ENCODE measurements at regions not wholly inside any gene's neighbourhood (a gene's known extent, or its start where the extent isn't known, plus 50 kb on each side); places are given as distances from the start of the nearest gene placed in this dataset.

GRCh38 chr5:105821800-105822199, 1848.9 kb downstream of the EFNA5 start:
- no peak overlapping the region for H3K4me3 ChIP-seq (ENCODE audit: low read length)
- no peaks in the 10 kb centered on the region for H4K20me1 ChIP-seq (ENCODE audit: insufficient read depth, low read length)
- H3K36me3 ChIP-seq (replicated peaks; ENCODE audit: low read depth, low read length): no peaks in the 10 kb centered on the region
- no peaks in the 10 kb centered on the region for H3K4me1 ChIP-seq (ENCODE audit: low read length)
- no peak overlapping the region for H3K27ac ChIP-seq (ENCODE audit: low read length)
- no peaks in the 10 kb centered on the region for H3K79me2 ChIP-seq (ENCODE audit: low read length)
- no peak overlapping the region for H3K4me2 ChIP-seq (ENCODE audit: low read length)
- TF ChIP-seq CTCF (IDR thresholded peaks at IDR 0.05; ENCODE audit: low read depth, low read length) (no peak), EZH2phosphoT487 (IDR thresholded peaks at IDR 0.05; ENCODE audit: low read depth) (no peak)
- H3K9ac ChIP-seq (ENCODE audit: low read length): no peak overlapping the region
- H3K27me3 ChIP-seq (ENCODE audit: low read depth, low read length): no peaks in the 10 kb centered on the region
- no peaks in the 10 kb centered on the region for H3K9me3 ChIP-seq (ENCODE audit: insufficient read depth, low read length)
- no peak overlapping the region for H2AFZ ChIP-seq (ENCODE audit: low read depth, low read length)

- no peak for TF ChIP-seq CTCF (IDR thresholded peaks at IDR 0.05; ENCODE audit: low read depth, low read length)
- TF ChIP-seq EZH2phosphoT487 (IDR thresholded peaks at IDR 0.05; ENCODE audit: low read depth): no peak
- H2AFZ ChIP-seq (ENCODE audit: low read depth, low read length): no peak overlapping the region
- H3K9me3 ChIP-seq (ENCODE audit: insufficient read depth, low read length): no peaks in the 10 kb centered on the region
- H3K79me2 ChIP-seq (ENCODE audit: low read length): no peaks in the 10 kb centered on the region
- H3K36me3 ChIP-seq (replicated peaks; ENCODE audit: low read depth, low read length): no peaks in the 10 kb centered on the region
- H4K20me1 ChIP-seq (ENCODE audit: insufficient read depth, low read length): no peaks in the 10 kb centered on the region
- H3K27ac ChIP-seq (ENCODE audit: low read length): no peak overlapping the region
- no peak overlapping the region for H3K4me2 ChIP-seq (ENCODE audit: low read length)
- H3K4me3 ChIP-seq (ENCODE audit: low read length): no peak overlapping the region
- no peaks in the 10 kb centered on the region for H3K4me1 ChIP-seq (ENCODE audit: low read length)
- no peak overlapping the region for H3K9ac ChIP-seq (ENCODE audit: low read length)
- no peaks in the 10 kb centered on the region for H3K27me3 ChIP-seq (ENCODE audit: low read depth, low read length)
Measured at GRCh38 chr5:105817914-105818313, 1852.8 kb downstream of the EFNA5 start.

- Histone ChIP-seq H3K79me2 (ENCODE audit: low read length) (no peaks in the 10 kb centered on the region), H3K9ac (ENCODE audit: low read length) (no peak overlapping the region), H3K9me3 (ENCODE audit: insufficient read depth, low read length) (no peaks in the 10 kb centered on the region), H3K4me2 (ENCODE audit: low read length) (no peak overlapping the region), H3K4me1 (ENCODE audit: low read length) (no peaks in the 10 kb centered on the region), H3K4me3 (ENCODE audit: low read length) (no peak overlapping the region), H3K27ac (ENCODE audit: low read length) (no peak overlapping the region), H3K27me3 (ENCODE audit: low read depth, low read length) (no peaks in the 10 kb centered on the region), H4K20me1 (ENCODE audit: insufficient read depth, low read length) (no peaks in the 10 kb centered on the region), H3K36me3 (replicated peaks; ENCODE audit: low read depth, low read length) (no peaks in the 10 kb centered on the region), H2AFZ (ENCODE audit: low read depth, low read length) (no peak overlapping the region)
- no peak for TF ChIP-seq CTCF (IDR thresholded peaks at IDR 0.05; ENCODE audit: low read depth, low read length)
- TF ChIP-seq EZH2phosphoT487 (IDR thresholded peaks at IDR 0.05; ENCODE audit: low read depth): no peak
Measured at GRCh38 chr5:105817416-105817815, 1853.3 kb downstream of the EFNA5 start.

- H3K79me2 ChIP-seq (ENCODE audit: low read length): no peaks in the 10 kb centered on the region
- no peak for TF ChIP-seq EZH2phosphoT487 (IDR thresholded peaks at IDR 0.05; ENCODE audit: low read depth)
- H3K36me3 ChIP-seq (replicated peaks; ENCODE audit: low read depth, low read length): no peaks in the 10 kb centered on the region
- no peaks in the 10 kb centered on the region for H3K4me1 ChIP-seq (ENCODE audit: low read length)
- no peaks in the 10 kb centered on the region for H3K27me3 ChIP-seq (ENCODE audit: low read depth, low read length)
- H3K27ac ChIP-seq (ENCODE audit: low read length): no peak overlapping the region
- H3K9me3 ChIP-seq (ENCODE audit: insufficient read depth, low read length): no peaks in the 10 kb centered on the region
- H3K4me2 ChIP-seq (ENCODE audit: low read length): no peak overlapping the region
- no peak overlapping the region for H2AFZ ChIP-seq (ENCODE audit: low read depth, low read length)
- H3K9ac ChIP-seq (ENCODE audit: low read length): no peak overlapping the region
- H3K4me3 ChIP-seq (ENCODE audit: low read length): no peak overlapping the region
- H4K20me1 ChIP-seq (ENCODE audit: insufficient read depth, low read length): no peaks in the 10 kb centered on the region
Measured at GRCh38 chr5:105816961-105817360, 1853.8 kb downstream of the EFNA5 start.

- Histone ChIP-seq H2AFZ (ENCODE audit: low read depth, low read length) (no peak overlapping the region), H4K20me1 (ENCODE audit: insufficient read depth, low read length) (no peaks in the 10 kb centered on the region), H3K27me3 (ENCODE audit: low read depth, low read length) (no peaks in the 10 kb centered on the region), H3K27ac (ENCODE audit: low read length) (no peak overlapping the region), H3K4me1 (ENCODE audit: low read length) (no peaks in the 10 kb centered on the region), H3K9me3 (ENCODE audit: insufficient read depth, low read length) (no peaks in the 10 kb centered on the region), H3K4me2 (ENCODE audit: low read length) (no peak overlapping the region), H3K4me3 (ENCODE audit: low read length) (no peak overlapping the region), H3K36me3 (replicated peaks; ENCODE audit: low read depth, low read length) (no peaks in the 10 kb centered on the region), H3K9ac (ENCODE audit: low read length) (no peak overlapping the region), H3K79me2 (ENCODE audit: low read length) (no peaks in the 10 kb centered on the region)
- TF ChIP-seq EZH2phosphoT487 (IDR thresholded peaks at IDR 0.05; ENCODE audit: low read depth): no peak
- TF ChIP-seq CTCF (IDR thresholded peaks at IDR 0.05; ENCODE audit: low read depth, low read length): no peak
Measured at GRCh38 chr5:105812304-105812703, 1858.4 kb downstream of the EFNA5 start.
